ENCODE measurements at regions not wholly inside any gene's neighbourhood (a gene's known extent, or its start where the extent isn't known, plus 50 kb on each side); places are given as distances from the start of the nearest gene placed in this dataset.

GRCh38 chr6:78089531-78089930, 436.7 kb downstream of the MEI4 start:
- no peaks in the 10 kb centered on the region for H3K4me1 ChIP-seq
- TF ChIP-seq CTCF (IDR thresholded peaks at IDR 0.05) = no peak
- DNase-seq (no peak), ATAC-seq (no peak)
- no peaks in the 10 kb centered on the region for H3K27me3 ChIP-seq
- no peak overlapping the region for H3K27ac ChIP-seq
- no peak overlapping the region for H3K4me3 ChIP-seq
- H3K36me3 ChIP-seq = no peaks in the 10 kb centered on the region
- peaks cover 0 to 6% of the 10 kb centered on the region in 2 donors for H3K9me3 ChIP-seq
- intact Hi-C loops (cut with DNase I) = no loop called here

GRCh38 chr6:78093906-78094305, 441.1 kb downstream of the MEI4 start:
- Histone ChIP-seq H3K4me1 (no peaks in the 10 kb centered on the region), H3K27me3 (no peaks in the 10 kb centered on the region), H3K36me3 (no peaks in the 10 kb centered on the region), H3K9me3 (no peaks in the 10 kb centered on the region), H3K27ac (no peak overlapping the region), H3K4me3 (no peak overlapping the region)
- DNase-seq (no peak), ATAC-seq (no peak)
- intact Hi-C loops (cut with DNase I) = no loop called here
- TF ChIP-seq CTCF (IDR thresholded peaks at IDR 0.05) = no peak

GRCh38 chr6:78101387-78101786, 448.5 kb downstream of the MEI4 start:
- no peak for TF ChIP-seq CTCF (IDR thresholded peaks at IDR 0.05)
- H3K9me3 ChIP-seq = no peaks in the 10 kb centered on the region
- no peaks in the 10 kb centered on the region for H3K27me3 ChIP-seq
- DNase-seq (no peak), ATAC-seq (no peak)
- no peak overlapping the region for H3K27ac ChIP-seq
- intact Hi-C loops (cut with DNase I) = no loop called here
- no peak overlapping the region for H3K4me3 ChIP-seq
- no peaks in the 10 kb centered on the region for H3K4me1 ChIP-seq
- no peaks in the 10 kb centered on the region for H3K36me3 ChIP-seq

GRCh38 chr6:78110641-78111040, 457.8 kb downstream of the MEI4 start:
- Histone ChIP-seq H3K27ac (no peak overlapping the region), H3K9me3 (peaks cover 0 to 8% of the 10 kb centered on the region in 2 donors), H3K4me3 (no peak overlapping the region), H3K27me3 (no peaks in the 10 kb centered on the region), H3K36me3 (no peaks in the 10 kb centered on the region), H3K4me1 (no peaks in the 10 kb centered on the region)
- ATAC-seq = no peak
- no peak for TF ChIP-seq CTCF (IDR thresholded peaks at IDR 0.05)
- DNase-seq = no peak
- intact Hi-C loops (cut with DNase I) = no loop called here

GRCh38 chr6:78117966-78118365, 465.1 kb downstream of the MEI4 start:
- no peak for TF ChIP-seq CTCF (IDR thresholded peaks at IDR 0.05)
- intact Hi-C loops (cut with DNase I) = no loop called here
- no peak for DNase-seq

More at GRCh38 chr6:78117966-78118365, 465.1 kb downstream of the MEI4 start:
- Histone ChIP-seq H3K4me1 (no peaks in the 10 kb centered on the region), H3K27me3 (no peaks in the 10 kb centered on the region), H3K9me3 (peaks cover 0 to 14% of the 10 kb centered on the region in 2 donors), H3K27ac (no peak overlapping the region), H3K36me3 (no peaks in the 10 kb centered on the region), H3K4me3 (no peak overlapping the region)
- ATAC-seq = no peak

All from left lung (tissue), 4 donors.